ENCODE measurements at regions not wholly inside any gene's neighbourhood (a gene's known extent, or its start where the extent isn't known, plus 50 kb on each side); places are given as distances from the start of the nearest gene placed in this dataset.

GRCh38 chr3:187801152-187801551 is 55.9 kb upstream of the BCL6 start:
- Histone ChIP-seq H3K27me3 (ENCODE audit: control insufficient read depth, insufficient read depth, low read length) (peaks cover 3% of the 10 kb centered on the region; the same call in 1 of the 2 replicates), H3K36me3 (ENCODE audit: control insufficient read depth, insufficient read depth, low read length) (no peaks in the 10 kb centered on the region), H3K4me3 (ENCODE audit: low read depth in 2 of 2, low read length in 2 of 2) (no peak overlapping the region), H3K4me1 (ENCODE audit: control insufficient read depth, insufficient read depth, low read length) (no peaks in the 10 kb centered on the region; the same call in none of the 2 replicates), H3K9me3 (ENCODE audit: control insufficient read depth, insufficient read depth, low read depth, low read length) (no peaks in the 10 kb centered on the region), H3K27ac (ENCODE audit: low read length) (no peak overlapping the region)
- TF ChIP-seq POLR2AphosphoS5 (IDR thresholded peaks at IDR 0.05; ENCODE audit: low read depth, low read length) (no peak), CTCF (IDR thresholded peaks at IDR 0.05) (no peak), TCF7L2 (IDR thresholded peaks at IDR 0.05; ENCODE audit: low read depth, low read length) (no peak), SIN3A (IDR thresholded peaks at IDR 0.05; ENCODE audit: borderline replicate concordance, insufficient read depth, low read depth, low read length) (no peak), REST (IDR thresholded peaks at IDR 0.05; ENCODE audit: insufficient read depth in 1 of 2, low read depth in 2 of 2, low read length in 1 of 2) (no peak)
- in situ Hi-C loops (cut with HindIII; ENCODE audit: low pct_unique_long_range_greater_than_20kb, low sequenced_read_pairs) = no loop called here
- BruUV-seq (replicated peaks) = no TSS peak
- POLR2A ChIA-PET = no interaction called here
- DNase-seq (ENCODE audit: low read depth, low spot score) (no peak), ATAC-seq (no peak)
- CTCF ChIA-PET = no interaction called here
- intact Hi-C loops (cut with micrococcal nuclease; ENCODE audit: unreplicated experiment) = no loop called here

GRCh38 chr3:187802203-187802927 is 57.1 kb upstream of the BCL6 start:
- H3K4me1 ChIP-seq (ENCODE audit: control insufficient read depth, insufficient read depth, low read length) = no peaks in the 10 kb centered on the region; the same call in none of the 2 replicates
- ATAC-seq (no peak), DNase-seq (ENCODE audit: low read depth, low spot score) (no peak)
- BruUV-seq (replicated peaks) = no TSS peak
- ChIA-PET CTCF (no interaction called here), POLR2A (no interaction called here)
- H3K27ac ChIP-seq (ENCODE audit: low read length) = no peak overlapping the region
- no peaks in the 10 kb centered on the region for H3K9me3 ChIP-seq (ENCODE audit: control insufficient read depth, insufficient read depth, low read depth, low read length)
- in situ Hi-C loops (cut with HindIII; ENCODE audit: low pct_unique_long_range_greater_than_20kb, low sequenced_read_pairs) = no loop called here
- no peak overlapping the region for H3K4me3 ChIP-seq (ENCODE audit: low read depth in 2 of 2, low read length in 2 of 2)
- H3K27me3 ChIP-seq (ENCODE audit: control insufficient read depth, insufficient read depth, low read length) = peaks cover 3% of the 10 kb centered on the region; the same call in 1 of the 2 replicates
- H3K36me3 ChIP-seq (ENCODE audit: control insufficient read depth, insufficient read depth, low read length) = no peaks in the 10 kb centered on the region
- no peak for TF ChIP-seq POLR2AphosphoS5 (IDR thresholded peaks at IDR 0.05; ENCODE audit: low read depth, low read length)
- TF ChIP-seq CTCF (IDR thresholded peaks at IDR 0.05) = no peak
- intact Hi-C loops (cut with micrococcal nuclease; ENCODE audit: unreplicated experiment) = no loop called here

Measured in Panc1 (cell line).